ENCODE measurements at regions not wholly inside any gene's neighbourhood (a gene's known extent, or its start where the extent isn't known, plus 50 kb on each side); places are given as distances from the start of the nearest gene placed in this dataset.
"Not testable (repeated sequence)": the region's sequence is repeated elsewhere in the genome, so short reads cannot be mapped to it uniquely, and the experiment has no call there.

DNA sequence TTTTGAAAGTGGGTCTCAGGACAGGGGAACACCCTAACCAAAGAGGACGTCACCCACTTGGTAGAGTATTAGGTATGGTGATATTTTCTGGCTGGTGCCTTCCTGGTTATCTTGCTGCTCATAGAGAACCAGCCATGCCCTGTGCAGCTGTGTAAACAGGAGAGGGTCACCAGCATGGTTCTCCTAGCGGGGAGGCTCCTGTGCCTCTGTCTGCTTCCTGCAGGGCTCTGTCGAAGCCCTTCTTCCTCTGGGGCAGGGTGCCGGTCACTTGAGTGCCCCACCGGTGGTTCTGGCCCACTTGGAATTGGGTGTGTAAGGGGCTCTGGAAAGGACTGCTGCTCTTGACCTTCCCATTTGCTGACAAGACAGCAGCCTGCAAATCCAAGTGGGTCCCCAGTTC, 80.5 kb upstream of the KCNK12 start:
- DNase-seq = peak; percentile 55

DNA sequence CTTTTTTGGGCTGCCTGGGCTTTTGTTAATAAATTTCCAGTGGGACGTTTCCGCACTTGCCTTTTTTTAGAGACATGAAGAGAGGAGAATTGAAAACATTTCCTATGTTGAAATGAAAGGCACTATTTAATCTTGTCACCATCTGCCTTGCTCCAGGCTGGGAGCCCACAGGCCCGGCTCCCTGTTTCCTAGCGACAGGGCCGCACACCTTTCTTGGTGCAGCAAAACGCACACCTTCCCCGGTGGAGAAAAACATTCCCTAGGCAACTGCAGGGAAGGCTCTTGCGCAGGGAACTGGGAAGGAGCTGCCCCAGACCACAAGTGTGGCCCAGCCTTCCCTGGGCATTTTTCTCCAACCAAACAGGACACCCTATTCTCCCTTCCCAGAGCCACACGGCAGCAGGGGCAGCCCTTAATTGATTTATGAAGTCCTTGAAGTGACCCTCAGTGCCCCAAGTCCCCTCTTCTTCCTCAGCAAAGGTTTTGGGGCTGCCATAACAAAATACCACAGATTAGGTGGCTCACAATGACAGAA, 79.3 kb upstream of the KCNK12 start:
- DNase-seq = no peak

DNA sequence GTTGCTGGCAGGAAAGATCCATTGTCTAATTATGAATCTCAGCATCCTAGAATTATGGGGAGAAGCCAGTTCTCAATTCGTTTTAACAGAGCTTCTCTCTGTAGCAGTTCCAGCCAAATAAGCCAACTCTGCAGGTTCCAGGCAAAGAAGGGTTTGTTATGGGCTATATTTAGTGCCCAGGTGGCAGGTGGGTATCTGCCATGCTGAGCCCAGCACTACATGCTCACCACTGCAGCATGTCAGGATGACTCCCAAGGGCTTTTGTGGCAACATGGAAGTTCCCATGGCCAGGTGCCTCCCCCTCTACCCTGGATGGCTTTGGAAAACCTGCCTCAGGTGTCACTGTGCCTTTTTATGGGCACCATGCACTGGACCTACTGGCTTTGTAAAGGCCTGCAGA, 74.5 kb upstream of the KCNK12 start:
- DNase-seq = no peak

DNA sequence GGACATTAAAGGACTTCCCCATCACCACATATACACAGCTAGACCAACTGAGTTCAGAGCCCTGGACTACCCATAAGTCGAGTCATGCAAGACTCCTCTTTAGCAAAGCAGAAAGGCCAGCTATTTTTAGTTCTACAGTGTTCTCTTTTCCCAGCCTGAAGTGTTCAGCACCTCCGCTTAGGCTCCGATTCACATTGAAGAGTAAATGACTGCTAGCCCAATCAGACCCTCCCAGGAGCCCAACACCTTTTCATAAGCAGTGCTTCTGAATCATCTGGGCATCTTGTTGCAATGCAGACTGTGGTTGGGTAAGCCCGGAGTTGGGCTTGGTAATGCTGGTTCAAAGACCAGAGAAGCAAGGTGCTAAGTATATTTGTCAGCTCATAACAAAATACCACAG, 73.6 kb upstream of the KCNK12 start:
- DNase-seq = no peak

DNA sequence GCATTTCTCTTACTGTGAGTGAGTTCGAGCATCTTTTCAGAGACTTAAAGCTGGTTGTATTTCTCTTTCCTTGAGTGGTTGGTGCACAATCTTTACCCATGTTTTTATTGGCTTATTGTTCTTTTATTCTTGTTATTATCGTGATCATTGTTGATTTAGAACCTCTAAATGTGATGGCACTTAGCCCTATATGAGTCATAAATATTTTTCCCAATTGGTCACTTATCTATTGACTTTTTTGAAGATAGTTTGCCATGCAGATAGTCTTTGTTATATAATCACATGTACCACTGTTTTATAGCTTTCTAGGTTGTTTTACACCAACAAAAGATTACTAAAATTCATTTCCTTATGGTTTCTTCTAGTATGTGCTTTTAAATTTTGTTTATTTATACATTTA, 70.6 kb upstream of the KCNK12 start:
- no peak for DNase-seq

DNA sequence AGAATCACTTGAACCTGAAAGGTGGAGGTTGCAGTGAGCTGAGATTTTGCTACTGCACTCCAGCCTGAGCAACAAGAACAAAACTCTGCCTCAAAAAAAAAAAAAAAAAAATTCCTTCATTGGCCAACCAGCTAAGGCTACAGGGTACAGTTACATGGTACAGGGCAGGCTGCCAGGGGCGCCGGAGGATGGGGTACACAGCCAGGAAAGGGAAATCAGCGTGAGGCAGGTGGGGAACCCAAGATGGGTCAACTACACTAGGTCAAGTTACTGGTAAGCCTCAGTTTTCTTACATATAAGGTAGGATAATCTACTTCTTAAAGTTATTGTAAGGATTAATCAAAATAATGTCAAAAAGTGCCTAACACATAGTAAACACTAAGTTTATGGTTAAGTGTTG, 69.6 kb upstream of the KCNK12 start:
- no peak for DNase-seq

DNA sequence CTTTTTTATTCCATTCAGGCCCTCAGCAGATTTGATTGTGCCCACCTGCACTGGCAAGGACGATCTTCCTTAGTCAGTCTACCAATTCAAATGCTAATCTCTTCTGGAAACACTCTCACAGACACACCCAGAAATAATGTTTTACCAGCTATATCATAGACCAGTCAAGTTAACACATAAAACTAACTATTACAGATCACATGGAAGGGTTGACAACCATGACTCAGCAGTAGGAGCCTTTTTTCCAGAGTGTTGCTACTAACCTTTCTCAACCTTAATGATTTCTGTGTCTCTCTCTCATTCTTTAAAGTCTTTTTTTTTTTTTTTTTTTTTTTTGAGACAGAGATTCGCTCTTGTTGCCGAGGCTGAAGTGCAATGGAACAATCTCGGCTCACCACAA, 68.7 kb upstream of the KCNK12 start:
- no peak for DNase-seq

DNA sequence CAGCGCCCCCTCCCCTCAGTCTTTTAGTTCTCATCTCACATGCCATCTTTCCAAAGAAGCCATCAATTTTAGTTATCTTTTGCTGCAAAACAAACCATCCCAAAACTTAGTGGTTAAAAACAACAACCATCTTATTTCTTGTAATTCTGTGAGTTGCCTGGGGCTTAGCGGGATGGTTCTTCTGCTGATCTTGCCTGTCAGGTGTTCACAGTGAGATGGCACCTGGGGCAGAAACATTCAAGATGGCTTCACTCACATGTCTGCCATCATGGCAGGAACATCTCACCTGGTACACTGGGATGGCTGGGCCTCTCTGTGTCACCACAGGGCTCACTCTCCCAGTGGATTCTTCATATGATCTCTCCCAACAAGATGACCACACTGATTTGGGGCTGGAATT, 67.6 kb upstream of the KCNK12 start:
- no peak for DNase-seq

DNA sequence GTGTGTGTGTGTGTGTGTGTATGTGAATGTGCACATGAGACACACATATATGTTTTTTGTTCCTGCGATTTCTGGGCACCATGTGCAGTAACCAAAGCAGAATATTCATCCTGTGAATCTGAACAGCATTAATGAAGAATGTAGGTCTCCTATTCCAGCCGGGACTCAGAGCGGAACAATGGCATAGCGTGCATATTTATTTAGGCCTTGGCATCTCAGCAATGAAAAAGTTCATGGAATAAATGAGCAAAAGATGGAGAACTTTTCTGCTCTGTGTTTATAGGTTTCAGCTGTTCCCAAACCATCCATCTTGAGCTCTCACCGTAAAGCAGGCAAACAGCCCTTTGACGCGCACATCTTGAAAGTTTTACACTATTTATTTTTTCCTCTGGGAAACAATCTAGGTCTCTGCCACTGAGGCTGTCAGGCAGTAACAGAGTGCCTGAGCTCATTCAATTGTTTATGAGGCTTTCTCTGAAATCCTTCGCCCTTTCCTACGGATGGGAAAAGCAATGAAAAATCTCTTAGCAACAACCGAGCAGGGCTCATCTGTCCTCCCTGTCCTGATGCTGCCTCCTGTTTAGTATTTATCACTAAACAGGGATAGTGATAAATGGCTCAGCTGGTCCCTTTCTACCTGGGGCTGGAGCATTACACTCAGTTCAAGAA, 65.9 kb upstream of the KCNK12 start:
- no peak for DNase-seq

DNA sequence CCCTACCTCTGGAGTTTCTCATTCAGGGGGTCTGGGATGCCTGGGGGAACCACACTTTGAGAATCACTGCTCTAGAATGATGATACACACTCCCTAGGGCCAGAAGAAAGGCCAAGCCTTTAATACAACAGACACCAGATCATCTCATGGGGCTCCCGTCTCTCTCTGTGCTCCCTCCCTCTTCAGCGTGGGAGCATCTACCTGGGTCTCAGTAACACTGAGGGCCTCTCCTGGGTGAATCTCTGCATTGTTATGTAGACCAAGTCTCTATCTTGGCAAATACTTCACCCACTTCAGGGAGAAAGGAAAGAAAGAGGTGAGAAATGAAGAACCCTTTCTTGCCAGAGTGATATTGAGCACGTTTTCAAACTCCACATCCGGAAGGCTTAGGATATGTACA, 65.4 kb upstream of the KCNK12 start:
- DNase-seq = no peak

DNA sequence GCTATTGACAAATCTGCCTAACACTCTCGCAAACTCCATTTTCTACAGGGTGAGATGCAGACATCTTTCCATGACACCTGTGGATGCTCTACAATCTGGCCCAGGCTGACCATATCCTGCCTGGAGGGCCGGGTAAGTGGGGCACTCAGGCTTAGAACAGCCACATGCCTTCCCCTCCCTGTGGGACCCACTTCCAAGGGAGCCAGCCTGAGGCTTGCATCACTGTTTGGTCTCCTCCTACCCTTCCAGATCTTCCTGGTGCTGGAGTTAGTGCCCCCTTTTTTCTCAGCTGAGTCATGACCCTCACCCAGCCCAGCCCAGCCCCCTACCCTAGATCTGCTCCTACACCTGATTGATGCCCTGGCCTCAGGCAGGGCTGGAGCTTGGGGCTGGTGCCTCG, 62.0 kb upstream of the KCNK12 start:
- DNase-seq = no peak

DNA sequence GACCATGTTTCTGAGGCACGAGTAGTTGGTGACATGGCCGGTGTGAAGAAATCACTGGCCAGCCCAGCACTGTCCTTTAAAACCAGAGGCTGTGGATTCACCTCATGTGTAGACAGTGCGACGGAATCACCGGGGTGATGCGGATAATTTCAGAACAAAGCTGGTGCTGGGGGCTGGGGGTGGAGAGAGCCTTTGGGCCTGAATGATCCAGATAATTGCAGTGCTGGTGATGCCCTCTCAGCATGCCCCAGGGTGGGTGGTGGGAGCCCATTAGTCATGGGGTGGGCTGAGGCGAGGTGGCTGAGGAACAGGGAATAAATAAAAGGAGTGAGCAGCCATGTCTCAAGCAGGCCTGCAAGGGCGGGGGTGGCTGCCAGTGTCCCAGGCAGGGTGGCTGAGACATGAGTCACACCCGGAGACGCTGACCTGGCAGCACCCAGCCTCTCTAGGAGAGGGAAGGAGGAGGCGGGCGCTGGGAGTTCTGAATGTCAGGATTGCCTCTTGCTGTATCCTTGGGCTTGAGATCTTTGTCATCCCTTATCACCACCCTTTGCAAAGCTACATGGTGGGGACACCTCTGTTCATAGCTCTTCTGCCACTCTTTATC, 61.1 kb upstream of the KCNK12 start:
- no peak for DNase-seq

DNA sequence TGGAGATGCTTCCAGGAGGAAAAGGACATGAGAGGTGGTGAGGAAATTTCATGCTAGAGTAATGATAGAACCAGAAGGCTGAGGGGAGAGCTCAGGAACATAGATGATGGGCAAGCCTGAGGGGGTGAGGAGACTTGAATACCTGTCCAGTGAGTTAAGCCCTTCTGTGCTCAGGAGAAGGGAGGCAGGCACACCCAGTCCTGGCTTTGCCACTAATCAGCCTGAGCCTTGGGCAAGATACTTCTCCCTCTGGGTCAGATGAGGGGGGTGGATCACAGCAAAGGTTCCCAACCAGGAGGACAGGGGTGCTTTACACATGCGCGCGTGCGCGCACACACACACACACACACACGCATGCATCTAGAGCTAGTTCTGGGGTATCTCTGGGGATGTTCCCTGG, 60.5 kb upstream of the KCNK12 start:
- DNase-seq = no peak

DNA sequence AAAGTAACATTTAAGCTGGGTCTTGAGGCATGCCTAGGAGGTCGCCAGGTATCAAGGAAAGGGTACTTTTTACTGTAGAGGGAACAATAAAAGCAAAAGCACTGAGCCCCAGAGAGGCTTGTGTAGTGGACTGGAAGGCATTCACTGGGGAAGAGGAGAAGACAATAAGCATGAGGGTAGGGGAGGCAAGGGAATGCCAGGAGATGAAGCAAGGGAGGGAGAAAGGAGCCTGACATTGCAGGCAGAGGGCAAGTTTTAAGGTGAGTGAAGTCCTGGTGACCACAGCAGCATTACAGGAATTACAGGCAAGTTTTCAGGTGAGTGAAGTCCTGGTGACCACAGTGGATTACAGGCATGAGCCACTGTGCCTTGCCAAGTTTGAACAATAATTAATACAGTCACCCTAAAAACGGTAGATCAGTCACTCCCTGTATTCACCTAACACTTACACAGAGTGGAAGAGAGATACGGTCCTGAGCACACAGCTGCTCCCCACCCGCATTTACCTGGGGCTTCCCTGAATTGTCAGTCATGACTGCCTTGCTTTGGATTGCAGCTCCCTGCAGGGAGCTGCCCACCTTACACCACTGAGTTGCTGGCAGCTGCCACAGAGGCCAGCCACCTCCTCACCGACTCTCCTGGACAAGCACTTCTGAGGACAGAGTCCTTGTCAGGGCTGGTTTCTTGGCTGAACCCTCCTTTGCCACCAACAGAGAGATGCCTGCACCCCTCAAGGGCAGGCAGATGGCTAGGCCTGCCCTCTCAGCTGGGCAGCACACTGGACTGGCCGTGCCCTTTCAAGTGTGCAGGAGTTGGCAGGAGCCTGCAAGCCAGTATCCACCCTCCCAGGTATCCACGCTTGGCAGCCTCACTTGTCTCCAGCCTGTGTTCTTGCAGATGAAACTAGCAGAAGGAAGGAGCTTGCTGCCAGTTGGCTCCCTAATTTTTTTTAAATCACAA, 59.0 kb upstream of the KCNK12 start:
- DNase-seq = no peak

DNA sequence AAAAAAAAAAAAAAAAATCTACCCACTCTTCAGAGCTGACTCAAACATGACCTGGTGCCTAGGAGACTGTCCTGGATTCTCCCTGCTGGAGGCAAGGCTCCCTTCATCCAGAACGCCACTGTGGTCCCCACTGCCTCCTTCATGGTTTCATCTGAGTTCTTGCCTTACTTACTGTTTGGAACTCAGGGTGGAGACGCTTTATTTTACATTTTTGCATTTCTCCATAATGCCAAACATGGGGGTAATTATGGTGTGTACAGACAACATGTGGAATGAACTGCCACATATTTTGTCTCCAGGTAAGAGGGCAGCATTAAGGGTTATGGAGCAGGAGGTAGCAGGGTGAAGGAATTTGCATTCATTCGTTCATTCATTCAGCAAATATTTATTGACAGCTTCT, 58.1 kb upstream of the KCNK12 start:
- no peak for DNase-seq

DNA sequence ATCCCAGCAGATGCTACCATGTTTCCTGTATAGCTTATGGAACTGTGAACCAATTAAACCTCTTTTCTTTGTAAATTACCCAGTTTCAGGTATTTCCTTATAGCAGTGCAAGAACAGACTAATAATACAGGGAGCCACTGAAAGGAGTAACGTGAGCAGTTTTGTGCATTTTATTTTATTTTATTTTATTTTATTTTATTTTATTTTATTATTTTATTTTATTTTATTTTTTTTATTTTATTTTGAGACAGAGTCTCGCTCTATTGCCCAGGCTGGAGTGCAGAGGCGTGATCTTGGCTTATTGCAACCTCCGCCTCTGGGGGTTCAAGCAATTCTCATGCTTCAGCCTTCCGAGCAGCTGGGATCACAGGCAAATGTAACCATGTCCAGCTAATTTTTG, 55.9 kb upstream of the KCNK12 start:
- no peak for DNase-seq

DNA sequence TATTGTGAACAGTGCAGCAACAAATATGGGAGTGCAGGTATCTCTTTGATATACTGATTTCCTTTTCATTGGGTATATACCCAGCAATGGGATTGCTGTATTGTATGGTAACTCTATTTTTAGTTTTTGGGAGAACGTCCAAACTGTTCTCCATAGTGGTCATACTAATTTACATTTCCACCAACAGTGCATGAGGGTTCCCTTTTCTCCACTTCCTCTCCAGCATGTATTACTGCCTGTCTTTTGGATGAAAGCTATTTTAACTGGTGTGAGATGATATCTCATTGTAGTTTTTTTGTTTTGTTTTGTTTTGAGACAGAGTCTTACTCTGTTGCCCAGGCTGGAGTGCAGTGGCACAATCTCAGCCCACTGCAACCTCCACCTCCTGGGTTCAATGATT, 52.4 kb upstream of the KCNK12 start:
- not testable (repeated sequence) for DNase-seq

DNA sequence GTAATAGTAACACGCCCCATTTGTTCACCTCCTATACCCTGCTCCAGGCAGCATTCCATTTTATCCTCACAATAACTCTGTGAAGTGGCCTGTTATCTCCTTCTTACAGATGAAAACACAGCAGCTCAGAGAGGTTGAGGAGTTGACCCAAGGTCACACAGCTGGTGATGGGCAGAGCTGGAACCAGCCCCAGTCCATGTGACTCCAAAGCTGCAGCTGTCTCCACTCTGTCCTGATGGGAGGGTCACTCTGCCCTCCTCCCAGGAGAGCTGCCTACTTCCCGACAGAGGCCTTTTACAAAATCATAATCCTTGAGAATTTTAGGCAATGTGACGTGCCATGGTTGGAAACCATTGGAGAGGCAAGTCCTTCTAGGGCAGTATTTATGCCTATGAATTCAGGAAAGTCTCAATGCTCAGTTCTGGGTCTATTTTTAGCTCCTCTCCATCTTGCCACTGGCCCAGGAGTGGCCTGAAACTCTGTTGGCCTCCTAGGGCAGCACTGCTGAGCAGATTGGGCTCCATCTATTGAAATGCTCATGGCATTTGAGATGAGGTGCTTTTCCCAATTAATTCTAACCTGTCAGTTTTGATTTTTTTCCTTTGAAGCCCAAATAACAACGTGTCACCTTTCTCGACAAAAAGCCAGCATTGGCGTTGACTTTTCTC, 50.1 kb upstream of the KCNK12 start:
- no peak for DNase-seq

Data from NCI-H774 (cell line).